DLD1 (cell line): ENCODE measurements at regions not wholly inside any gene's neighbourhood (a gene's known extent, or its start where the extent isn't known, plus 50 kb on each side); places are given as distances from the start of the nearest gene placed in this dataset.

Experiments
- in situ Hi-C: cut with HindIII; loops from 2 replicates; pipeline ENCODE4 v1.10.0; 2017; ENCODE audit warnings: low sequenced_read_pairs

- in situ Hi-C loops, result no loop called here
These were observed 594.0 kb upstream of the JAG1 start for GRCh38 chr20:11267762-11268335.

GRCh38 chr20:11270566-11270965 lies 596.8 kb upstream of the JAG1 start:
- in situ Hi-C loops, result no loop called here

GRCh38 chr20:11271319-11271718 lies 597.5 kb upstream of the JAG1 start:
- in situ Hi-C loops, result no loop called here

- in situ Hi-C loops, result no loop called here
These were observed 598.3 kb upstream of the JAG1 start for GRCh38 chr20:11271920-11272594.

- in situ Hi-C loops, result no loop called here
These were observed 600.4 kb upstream of the JAG1 start for GRCh38 chr20:11274141-11274594.

GRCh38 chr20:11275740-11276139 lies 601.9 kb upstream of the JAG1 start:
- in situ Hi-C loops, result no loop called here

GRCh38 chr20:11277170-11277569 lies 603.4 kb upstream of the JAG1 start:
- in situ Hi-C loops, result no loop called here

- in situ Hi-C loops, result no loop called here
These were observed 604.1 kb upstream of the JAG1 start for GRCh38 chr20:11277858-11278257.

GRCh38 chr20:11278461-11278860 lies 604.7 kb upstream of the JAG1 start:
- in situ Hi-C loops, result no loop called here

GRCh38 chr20:11281240-11281639 lies 607.4 kb upstream of the JAG1 start:
- in situ Hi-C loops, result no loop called here

- in situ Hi-C loops, result no loop called here
These were observed 608.0 kb upstream of the JAG1 start for GRCh38 chr20:11281768-11282167.

GRCh38 chr20:11287126-11287525 lies 613.3 kb upstream of the JAG1 start:
- in situ Hi-C loops, result no loop called here

GRCh38 chr20:11296221-11296620 lies 621.5 kb upstream of the BTBD3 start:
- in situ Hi-C loops, result no loop called here

GRCh38 chr20:11296951-11297350 lies 620.7 kb upstream of the BTBD3 start:
- in situ Hi-C loops, result no loop called here

GRCh38 chr20:11301699-11302098 lies 616.0 kb upstream of the BTBD3 start:
- in situ Hi-C loops, result no loop called here

- in situ Hi-C loops, result no loop called here
These were observed 615.3 kb upstream of the BTBD3 start for GRCh38 chr20:11302436-11302835.

- in situ Hi-C loops, result no loop called here
These were observed 612.9 kb upstream of the BTBD3 start for GRCh38 chr20:11304795-11305194.

- in situ Hi-C loops, result no loop called here
These were observed 612.3 kb upstream of the BTBD3 start for GRCh38 chr20:11305406-11305805.

GRCh38 chr20:11311659-11312224 lies 606.0 kb upstream of the BTBD3 start:
- in situ Hi-C loops, result no loop called here

- in situ Hi-C loops, result no loop called here
These were observed 602.2 kb upstream of the BTBD3 start for GRCh38 chr20:11315525-11315924.

- in situ Hi-C loops, result no loop called here
These were observed 601.4 kb upstream of the BTBD3 start for GRCh38 chr20:11316244-11316643.

- in situ Hi-C loops, result no loop called here
These were observed 597.7 kb upstream of the BTBD3 start for GRCh38 chr20:11320033-11320432.
